Activated T-cell treated with anti-CD3 and anti-CD28 coated beads, Interleukin-2, amount 50 U/mL, for 1 hour (primary cell): ENCODE measurements at regions not wholly inside any gene's neighbourhood (a gene's known extent, or its start where the extent isn't known, plus 50 kb on each side); places are given as distances from the start of the nearest gene placed in this dataset.

ENCODE experiments used
- DNase-seq: peaks from one replicate; pipeline ENCODE4 v3.0.0-alpha.2; 2020

GRCh38 chr11:70537576-70538571 lies 139.5 kb downstream of the CTTN start:
- no peak for DNase-seq

- DNase-seq: no peak
These were observed 140.5 kb downstream of the CTTN start for GRCh38 chr11:70538641-70539359.

- no peak for DNase-seq
These were observed 141.2 kb downstream of the CTTN start for GRCh38 chr11:70539360-70540095.

GRCh38 chr11:70540196-70540595 lies 141.9 kb downstream of the CTTN start:
- no peak for DNase-seq

GRCh38 chr11:70541176-70541575 lies 142.8 kb downstream of the CTTN start:
- DNase-seq: no peak

- no peak for DNase-seq
These were observed 143.4 kb downstream of the CTTN start for GRCh38 chr11:70541699-70542098.

GRCh38 chr11:70542406-70542805 lies 144.1 kb downstream of the CTTN start:
- DNase-seq: no peak

GRCh38 chr11:70542811-70543210 lies 144.5 kb downstream of the CTTN start:
- DNase-seq: no peak

GRCh38 chr11:70543611-70544010 lies 145.3 kb downstream of the CTTN start:
- no peak for DNase-seq

- no peak for DNase-seq
These were observed 145.9 kb downstream of the CTTN start for GRCh38 chr11:70544067-70544773.

GRCh38 chr11:70544774-70545609 lies 146.7 kb downstream of the CTTN start:
- DNase-seq: no peak

GRCh38 chr11:70545610-70545912 lies 147.2 kb downstream of the CTTN start:
- DNase-seq: no peak

GRCh38 chr11:70546191-70546940 lies 148.0 kb downstream of the CTTN start:
- DNase-seq: no peak

- no peak for DNase-seq
These were observed 149.1 kb downstream of the CTTN start for GRCh38 chr11:70547386-70547785.

- no peak for DNase-seq
These were observed 149.7 kb downstream of the CTTN start for GRCh38 chr11:70547821-70548670.

GRCh38 chr11:70548976-70549375 lies 150.6 kb downstream of the CTTN start:
- DNase-seq: no peak

GRCh38 chr11:70549386-70549785 lies 151.1 kb downstream of the CTTN start:
- no peak for DNase-seq

GRCh38 chr11:70549796-70550195 lies 151.5 kb downstream of the CTTN start:
- DNase-seq: no peak

GRCh38 chr11:70550456-70551195 lies 152.3 kb downstream of the CTTN start:
- DNase-seq: no peak
